ENCODE measurements at regions not wholly inside any gene's neighbourhood (a gene's known extent, or its start where the extent isn't known, plus 50 kb on each side); places are given as distances from the start of the nearest gene placed in this dataset.
"Not testable (repeated sequence)": the region's sequence is repeated elsewhere in the genome, so short reads cannot be mapped to it uniquely, and the experiment has no call there.

DNA sequence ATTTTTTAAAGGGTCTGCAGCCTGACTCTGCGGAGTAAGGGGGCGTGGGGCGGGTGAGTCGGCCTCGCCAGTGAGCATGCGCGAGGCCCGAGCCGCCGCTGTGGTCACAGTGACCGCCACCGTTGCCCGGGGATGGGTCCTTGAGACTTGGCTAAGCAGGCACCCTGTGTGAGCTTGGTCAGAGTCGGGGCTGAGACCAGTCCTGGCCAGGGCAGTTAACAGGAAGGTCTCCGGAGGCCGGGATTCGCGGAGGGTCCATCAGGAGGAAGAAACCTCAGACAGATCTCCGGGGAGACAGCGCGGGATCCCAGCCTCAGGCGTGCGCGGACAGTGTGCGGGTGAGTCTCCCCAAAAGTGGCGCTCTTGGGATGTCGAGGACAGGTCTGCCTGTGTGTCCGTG lies 1384.4 kb upstream of the PCDH10 start:
- DNase-seq (ENCODE audit: low read depth) = no peak
- no peak overlapping the region for H3K4me3 ChIP-seq (replicated peaks; ENCODE audit: low read depth, low read length)
- TF ChIP-seq CTCF (IDR thresholded peaks at IDR 0.05; ENCODE audit: low read length, missing control alignments) = no peak

- H3K4me3 ChIP-seq (replicated peaks; ENCODE audit: low read depth, low read length) = not testable (repeated sequence)
- DNase-seq (ENCODE audit: low read depth) = peak; percentile 77
These were observed 1374.7 kb upstream of the PCDH10 start for GRCh38 chr4:131774382-131774781.

DNA sequence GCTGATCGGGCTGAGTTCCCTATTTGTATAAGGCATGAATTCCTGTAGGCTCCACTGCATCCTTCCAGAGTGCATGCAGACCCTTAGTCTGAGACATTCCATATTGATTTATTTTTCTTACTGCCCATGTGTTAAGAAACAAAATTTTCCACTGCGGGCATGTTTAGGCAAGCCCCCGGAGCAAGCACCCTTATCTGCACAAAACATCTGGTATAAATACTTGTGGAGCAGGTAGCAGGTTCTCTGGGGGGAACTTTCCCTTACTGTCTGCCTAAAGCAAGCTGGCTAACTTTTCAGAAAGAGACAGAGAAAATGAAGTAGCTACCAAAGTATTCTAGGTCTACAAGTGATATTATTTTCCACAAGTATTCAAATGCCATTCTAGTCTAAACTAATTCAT lies 1338.5 kb upstream of the PCDH10 start:
- not testable (repeated sequence) for DNase-seq (ENCODE audit: low read depth); H3K4me3 ChIP-seq (replicated peaks; ENCODE audit: low read depth, low read length)
